ENCODE measurements at regions not wholly inside any gene's neighbourhood (a gene's known extent, or its start where the extent isn't known, plus 50 kb on each side); places are given as distances from the start of the nearest gene placed in this dataset.

DNA sequence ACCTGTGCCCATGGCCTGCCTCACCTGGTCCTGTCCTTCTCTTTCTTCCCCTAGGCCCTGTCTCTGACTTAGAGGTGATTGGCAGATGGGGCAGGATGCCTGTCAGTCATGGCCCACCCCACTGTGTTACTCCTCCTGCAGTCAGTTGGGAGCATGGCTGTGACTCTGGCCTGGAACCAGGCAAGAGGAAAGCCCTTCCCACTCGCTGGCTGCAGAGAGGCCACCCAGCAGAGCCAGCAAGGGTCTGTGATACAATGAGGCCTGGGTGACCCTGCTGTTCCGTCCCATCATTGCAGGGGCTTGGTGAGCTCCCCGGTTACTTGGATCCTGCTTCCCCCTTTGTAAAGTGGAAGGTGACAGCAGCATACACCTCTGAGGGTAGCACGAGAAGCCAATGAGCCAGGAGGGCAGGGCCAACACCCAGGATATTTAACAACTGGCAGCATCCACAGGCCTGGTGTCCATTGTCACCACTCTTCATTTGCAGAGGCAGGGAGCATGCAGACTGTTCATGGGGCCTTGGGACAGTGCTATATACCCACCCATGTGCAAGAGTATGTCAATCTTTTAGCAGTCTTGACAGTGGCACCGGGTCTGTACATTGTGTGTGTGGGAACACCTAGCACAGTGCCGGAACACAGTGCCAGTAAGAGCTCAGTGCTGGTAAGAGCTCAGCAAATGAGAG, 191.0 kb upstream of the C1orf174 start:
- DNase-seq, result no peak

GRCh38 chr1:4091996-4092395, 191.9 kb upstream of the C1orf174 start:
- no peak for DNase-seq

DNA sequence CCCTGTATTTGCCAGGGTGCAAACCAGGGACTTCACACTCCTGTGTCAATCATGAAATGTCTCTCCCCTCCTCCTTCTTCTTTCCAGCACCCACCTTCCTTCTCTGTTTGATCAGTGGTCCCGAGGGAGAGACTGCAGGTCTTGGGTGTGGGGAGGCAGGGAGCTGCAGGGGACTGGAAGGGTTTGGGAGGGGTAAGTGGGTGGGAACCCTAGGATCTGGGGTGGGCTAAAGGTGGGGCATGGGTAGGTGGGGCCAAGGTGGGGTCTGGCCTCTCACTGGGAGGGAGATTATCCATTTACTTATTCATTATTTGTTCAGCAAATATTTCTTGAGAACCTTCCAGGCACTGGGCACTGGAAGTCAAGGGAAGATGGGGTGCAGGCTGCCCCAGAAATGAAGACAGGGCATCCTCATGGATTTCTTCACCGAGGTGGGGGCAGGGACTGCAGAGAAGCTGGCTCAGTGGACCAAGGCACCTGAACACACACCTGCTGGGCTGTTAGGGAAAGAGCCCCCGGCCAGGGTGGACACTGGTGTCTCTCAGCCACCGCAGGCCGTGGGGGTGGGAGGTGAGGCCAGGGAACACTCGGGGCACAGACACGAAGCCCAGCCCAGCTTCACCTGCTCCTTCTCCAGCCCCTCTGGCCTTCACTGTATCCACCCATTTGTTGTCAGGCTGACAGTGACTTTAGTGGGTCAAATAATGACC, 193.9 kb upstream of the C1orf174 start:
- no peak for DNase-seq

DNA sequence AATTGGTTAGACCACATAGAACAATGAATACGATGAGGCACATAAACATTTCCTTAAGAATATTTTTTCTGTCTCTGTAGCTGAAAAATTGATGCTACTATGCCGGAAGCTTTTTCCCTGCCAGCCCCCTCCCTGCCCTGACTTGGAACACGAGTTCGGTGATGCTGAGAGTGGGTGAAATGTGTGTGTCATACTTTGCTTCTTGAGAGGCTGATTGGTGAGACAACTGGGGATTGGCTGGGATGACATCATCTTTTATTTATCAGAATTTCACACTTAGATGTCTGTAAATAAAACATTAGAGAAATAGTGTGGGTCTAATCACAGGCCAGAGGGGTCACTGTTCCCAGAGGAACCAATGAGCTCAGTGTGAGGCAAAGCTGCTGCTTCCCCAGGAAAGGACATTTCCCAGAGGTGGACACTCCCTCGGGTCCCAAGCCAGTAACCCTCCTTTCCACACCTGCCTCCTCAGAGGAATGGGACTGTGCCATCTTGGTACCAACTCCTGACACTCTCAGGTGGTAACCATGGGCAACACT, 195.4 kb upstream of the C1orf174 start:
- no peak for DNase-seq

DNA sequence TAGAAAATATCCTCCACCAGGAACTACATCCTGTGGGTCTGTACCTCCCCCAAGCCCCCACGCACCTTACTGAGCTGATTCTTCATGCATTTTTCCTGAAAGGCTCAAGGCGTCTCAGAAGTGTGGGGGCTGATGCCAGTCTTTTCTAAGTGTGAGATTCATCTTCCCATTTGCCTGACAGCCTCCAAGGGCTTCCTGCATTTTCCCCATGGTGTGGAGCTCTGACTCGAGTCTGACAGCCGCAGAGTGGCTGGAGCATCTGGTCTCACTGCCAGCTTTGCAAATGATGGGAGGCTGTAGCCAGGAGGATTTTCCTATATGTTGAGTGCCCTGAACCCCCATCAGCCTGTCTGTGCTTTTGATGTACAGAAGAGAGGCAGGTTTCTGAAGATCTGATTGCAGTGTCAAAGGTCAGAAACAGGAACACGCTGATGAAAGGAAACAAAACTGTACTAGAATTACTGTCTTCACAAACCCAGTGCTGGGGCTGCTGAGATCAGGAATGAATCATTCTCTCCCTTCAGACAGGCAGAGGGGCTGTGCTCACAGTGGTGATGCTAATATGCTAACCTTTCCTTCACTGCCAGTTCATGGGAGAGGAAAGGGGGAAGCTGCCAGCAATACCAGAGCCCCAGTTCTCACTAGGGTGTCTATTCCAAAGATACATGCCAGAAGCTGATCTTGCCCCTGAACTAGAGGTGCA, 201.5 kb upstream of the C1orf174 start:
- no peak for DNase-seq

DNA sequence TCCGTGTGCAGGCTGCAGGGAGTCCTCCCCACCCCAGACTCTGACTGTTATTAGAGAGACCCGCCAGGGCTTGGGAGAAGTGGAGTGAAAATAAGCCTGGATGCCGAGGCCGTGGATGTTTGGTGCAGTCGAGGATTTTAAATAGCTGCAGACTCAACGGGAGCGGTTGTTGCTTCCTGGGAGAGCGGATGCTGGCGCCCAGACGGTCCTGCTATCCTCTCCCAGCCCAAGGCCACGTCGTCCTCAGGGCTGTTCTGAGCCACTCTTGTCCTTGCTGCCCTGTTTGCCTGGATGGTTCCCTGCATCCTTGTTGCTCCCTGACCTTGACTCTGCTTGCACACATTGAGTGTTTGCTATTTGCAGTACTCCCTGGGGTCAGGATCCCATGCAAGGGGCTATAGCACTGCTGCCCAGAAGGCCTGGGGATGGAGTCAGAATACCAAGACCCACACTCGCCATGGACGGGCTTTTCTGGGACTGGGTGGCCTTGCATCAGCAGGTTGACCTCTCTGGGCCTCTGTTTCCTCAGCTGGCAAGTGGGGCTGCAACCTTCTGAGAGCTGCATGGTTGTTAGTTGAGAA, 205.3 kb upstream of the C1orf174 start:
- DNase-seq, result no peak

DNA sequence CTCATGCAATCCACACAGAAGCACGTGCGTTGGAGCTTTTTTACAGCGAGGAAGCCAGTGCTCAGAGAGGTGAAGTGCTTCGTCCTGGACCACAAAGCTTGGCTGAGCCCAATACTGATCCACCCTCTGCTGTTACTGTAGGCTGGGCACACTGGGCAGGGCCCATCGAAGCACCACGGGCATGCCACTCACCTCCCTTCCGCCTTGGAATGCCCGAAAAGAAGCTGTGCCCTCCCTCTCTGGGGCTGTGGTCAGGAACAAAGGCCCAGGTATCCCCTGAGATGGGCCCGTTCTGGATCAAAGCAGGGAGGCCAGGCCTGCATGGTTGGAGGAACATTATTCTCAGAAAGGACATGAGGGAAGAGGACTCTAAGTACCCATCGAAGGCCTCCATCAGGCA, 206.7 kb upstream of the C1orf174 start:
- DNase-seq, result no peak

GRCh38 chr1:4107291-4107690, 207.2 kb upstream of the C1orf174 start:
- no peak for DNase-seq

DNA sequence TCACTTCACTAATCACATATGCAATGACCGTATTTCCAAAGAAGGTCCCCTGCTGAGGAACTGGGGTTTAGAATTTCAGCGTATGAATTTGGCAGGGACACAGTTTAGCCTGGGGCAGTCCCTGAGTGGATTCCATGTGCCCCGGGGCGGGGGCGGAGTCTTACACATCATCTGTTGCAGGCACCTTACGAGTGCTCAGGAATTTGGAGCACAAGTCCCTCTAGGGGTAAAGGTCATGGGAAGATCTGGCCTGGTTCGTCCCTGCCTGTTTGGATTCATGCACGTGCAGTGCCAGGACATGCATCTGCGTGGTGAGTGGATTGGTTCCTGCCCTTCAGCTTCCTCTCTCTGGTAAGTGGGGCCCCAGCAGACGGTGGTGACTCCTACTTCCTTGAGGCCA, 208.3 kb upstream of the C1orf174 start:
- DNase-seq, result no peak

DNA sequence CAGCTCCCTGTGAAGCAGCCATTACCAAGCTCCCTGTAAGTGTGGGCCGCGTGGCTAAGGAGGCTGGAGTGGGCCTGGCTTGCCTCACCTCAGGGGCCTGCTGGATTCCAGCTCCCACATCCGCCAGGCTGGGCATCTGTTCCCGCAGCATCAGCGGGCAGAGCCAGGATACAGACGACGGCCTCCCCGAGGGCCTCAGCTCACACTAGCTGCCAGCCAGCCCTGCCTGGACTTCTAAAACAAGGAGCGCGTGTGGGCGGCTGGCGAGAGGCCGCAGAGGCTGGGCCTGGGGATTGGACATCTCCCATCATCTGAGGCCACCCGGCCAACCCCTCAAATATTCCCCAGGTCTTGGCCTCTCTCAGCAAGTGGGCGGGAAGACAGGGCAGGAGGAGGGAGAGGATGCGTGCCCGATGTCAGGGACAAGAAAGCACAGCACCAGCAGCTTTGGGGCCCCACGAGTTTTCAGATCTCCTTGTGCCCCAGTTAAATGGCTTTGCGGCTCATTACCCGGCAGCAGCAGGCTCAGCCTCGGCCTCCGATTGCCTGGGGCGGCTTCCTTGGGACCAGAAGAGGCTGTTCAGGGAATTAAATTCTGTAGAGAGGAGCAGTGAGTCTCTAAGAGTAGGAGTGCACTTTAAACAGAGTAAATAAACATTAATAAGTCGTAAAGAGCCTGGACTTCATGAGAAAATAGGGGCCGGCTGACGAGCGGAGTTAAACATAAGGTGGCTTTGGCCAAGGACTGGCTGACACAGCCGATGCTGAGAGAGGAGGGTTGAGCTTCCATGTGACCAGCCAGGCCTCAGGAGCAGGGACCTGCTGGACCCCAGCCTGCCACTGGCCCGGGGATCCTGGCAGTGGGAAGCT, 208.9 kb upstream of the C1orf174 start:
- DNase-seq, result no peak

DNA sequence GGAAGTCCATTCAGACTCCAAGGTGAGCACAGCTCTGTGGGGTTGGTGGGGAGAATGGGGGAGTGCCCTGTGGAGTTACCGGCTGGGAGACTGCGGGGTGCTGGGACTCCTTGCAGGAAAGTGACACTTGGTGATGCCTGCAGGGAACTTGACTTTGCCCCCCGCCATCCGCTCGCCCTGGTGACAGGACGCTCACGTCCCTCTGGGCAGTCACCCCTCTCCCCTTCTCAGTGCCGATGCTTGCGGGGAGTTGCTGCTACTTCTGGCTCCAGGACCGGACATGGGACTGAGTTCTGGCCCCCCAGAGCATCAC, 209.5 kb upstream of the C1orf174 start:
- no peak for DNase-seq

DNA sequence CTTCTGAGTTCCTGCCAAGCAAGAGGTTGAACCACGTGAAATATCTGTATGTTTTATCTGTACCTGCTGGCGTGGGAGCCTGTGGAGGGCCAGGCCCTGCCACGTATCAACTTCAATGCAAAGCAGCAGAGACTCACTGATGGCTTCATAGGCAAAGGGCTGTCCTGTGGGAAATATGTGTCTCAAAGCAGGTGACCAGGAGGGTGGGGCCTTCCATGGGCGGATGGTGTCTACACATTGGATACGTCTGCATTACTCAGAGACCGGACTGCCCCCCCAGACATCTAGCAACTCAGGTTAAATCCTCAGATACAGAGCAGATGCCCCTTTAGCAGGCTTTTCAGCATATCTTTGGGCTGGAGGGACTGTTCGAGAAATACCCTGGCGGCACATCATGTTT, 210.8 kb upstream of the C1orf174 start:
- DNase-seq, result no peak

DNA sequence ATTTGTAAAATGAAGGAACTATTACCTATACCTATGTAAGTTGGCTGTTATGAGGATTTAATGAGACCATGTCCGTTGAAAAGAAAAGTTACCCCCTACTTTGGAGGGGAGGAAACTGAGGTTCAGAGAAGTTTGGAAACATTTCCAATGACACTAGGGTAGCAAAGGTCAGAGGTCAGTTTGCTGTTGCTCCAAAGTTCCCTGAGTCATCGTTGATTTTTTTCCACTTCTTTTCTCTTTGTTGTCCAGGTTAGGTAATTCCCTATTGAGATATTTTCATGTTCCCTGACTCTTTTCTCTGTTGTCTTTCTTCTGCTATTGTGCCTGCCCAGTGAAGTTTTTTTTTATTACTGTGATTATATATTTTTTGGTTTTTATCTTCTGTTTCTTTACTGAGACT, 213.8 kb upstream of the C1orf174 start:
- DNase-seq, result no peak

DNA sequence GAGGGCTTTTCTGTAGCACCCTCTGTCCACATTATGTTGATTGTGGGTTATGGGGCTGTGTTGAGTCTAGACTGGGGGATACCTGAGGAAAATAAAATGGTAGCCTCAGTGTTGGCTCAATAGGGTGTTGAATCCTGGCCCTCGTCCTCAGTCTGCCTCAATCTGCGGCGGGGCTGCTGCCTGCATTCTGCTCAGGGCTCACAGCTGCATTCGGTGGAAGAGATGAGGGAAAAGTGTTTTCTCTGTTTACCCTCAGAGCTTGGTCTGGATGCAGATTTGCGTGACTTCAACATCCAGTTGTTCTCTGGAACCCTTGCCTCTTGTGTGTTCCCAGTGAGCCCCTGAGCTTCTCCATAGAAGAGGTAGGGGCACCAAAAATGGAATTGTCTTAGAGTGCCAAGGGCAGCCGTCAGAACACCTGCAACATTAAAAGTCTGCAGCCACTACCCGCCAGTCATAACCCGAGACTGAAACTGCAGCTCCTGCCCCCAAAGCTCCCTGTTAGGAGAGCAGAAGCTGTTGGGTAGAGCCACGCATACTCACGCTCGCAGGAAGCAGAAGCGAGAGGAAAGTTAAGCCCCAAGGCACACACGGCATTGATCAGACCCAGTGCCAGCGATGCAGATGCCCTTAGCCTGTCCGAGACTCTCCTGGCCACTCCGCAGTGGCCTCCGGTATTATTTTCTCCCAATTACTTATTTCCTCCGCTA, 215.3 kb upstream of the C1orf174 start:
- DNase-seq, result no peak

DNA sequence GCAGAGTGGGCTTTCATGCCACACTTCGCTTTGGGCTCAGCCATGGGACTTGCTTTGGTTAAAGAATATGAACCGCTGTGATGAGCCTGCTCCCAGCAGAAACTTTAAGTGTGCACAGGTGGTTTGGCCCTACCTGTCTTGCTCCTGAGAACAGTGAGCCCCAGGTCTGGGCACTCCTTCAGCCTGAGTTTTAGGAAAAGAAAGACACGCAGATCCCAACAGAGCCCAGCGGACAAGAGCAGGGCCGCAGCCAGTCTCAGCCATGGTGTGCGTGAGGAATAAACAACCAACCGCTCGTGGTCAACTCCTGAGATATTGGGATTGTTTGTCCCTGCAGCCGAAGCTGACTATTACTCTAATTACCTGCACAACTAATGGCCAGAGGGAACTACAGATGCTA, 217.1 kb upstream of the C1orf174 start:
- DNase-seq, result no peak

GRCh38 chr1:4118746-4119515, 218.9 kb upstream of the C1orf174 start:
- no peak for DNase-seq

- no peak for DNase-seq
Observed at GRCh38 chr1:4119516-4120220, 219.6 kb upstream of the C1orf174 start.

DNA sequence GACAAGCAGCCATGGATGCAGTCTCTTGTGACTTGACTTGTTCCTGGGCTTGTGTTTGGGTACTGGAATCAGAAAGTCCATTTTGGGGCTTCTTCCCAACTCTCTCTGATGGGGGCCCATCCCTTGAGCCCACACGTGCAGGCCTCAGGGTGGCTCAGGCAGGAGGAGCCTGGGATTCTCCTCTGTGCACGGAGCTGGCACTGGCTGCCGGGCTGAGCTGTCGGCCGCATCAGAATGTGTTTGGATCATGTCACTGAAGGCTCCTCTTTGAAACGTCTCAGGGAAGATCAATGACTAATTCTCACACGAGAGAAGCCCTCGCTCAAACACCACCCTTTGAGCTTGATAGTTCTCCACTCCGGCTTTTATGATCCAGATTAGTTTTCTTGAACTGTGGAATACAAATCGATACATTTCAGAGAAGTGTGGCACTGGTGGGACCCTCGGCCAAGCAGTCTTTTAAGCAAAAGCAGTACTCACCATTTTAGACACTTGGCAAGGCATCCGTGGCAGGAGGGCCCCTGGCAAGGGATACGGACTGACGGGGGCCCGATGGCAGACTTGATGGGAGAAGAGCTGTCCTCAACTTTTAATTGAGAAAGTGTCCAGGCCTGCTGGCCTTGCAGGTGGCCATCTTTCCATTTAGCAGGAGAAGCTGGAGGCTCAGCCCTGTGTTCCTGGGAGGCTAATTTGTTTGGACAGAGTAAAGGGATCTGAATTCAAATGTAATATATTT, 220.7 kb upstream of the C1orf174 start:
- no peak for DNase-seq

GRCh38 chr1:4121293-4121684, 221.2 kb upstream of the C1orf174 start:
- DNase-seq, result no peak
